22Rv1 (cell line): ENCODE measurements at regions not wholly inside any gene's neighbourhood (a gene's known extent, or its start where the extent isn't known, plus 50 kb on each side); places are given as distances from the start of the nearest gene placed in this dataset.

Source experiments
- H3K27ac ChIP-seq: fragments of 450-650 bp; 2 replicates; pipeline ENCODE4 v1.5.1; 2017
- ZFX ChIP-seq: fragments of 450-650 bp; IDR thresholded peaks from 2 replicates; pipeline ENCODE4 v1.6.1; 2017; ENCODE audit warnings: antibody characterized with exemption, borderline replicate concordance
- TF ChIP-seq, protein P1 (sequence below): fragments of 450-650 bp; IDR thresholded peaks from 2 replicates; pipeline ENCODE4 v1.5.1; 2017; ENCODE audit warnings: mild to moderate bottlenecking

DNA sequence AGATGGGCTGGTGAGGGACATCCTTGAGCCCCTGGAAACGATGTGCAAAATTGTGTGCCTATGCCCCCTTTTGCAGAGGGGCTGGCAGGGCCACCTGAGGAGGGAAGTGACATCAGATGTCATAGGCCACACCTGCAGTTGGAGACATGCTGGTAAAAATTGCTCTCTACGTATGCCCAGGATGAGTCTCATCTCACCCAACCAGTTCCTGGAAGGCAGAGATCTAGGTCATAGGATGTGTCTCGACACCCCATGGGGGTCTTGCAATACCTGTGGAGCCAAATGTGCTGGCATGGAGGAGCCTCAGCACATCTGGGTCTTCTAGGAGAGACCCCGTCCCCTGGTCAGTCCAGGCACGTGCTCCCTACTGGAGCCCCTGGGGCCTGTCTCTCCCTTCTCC, 96.5 kb upstream of the TLE3 start:
- H3K27ac ChIP-seq, result no peak overlapping the region
- no peak for TF ChIP-seq ZFX
- TF ChIP-seq, protein P1, sequence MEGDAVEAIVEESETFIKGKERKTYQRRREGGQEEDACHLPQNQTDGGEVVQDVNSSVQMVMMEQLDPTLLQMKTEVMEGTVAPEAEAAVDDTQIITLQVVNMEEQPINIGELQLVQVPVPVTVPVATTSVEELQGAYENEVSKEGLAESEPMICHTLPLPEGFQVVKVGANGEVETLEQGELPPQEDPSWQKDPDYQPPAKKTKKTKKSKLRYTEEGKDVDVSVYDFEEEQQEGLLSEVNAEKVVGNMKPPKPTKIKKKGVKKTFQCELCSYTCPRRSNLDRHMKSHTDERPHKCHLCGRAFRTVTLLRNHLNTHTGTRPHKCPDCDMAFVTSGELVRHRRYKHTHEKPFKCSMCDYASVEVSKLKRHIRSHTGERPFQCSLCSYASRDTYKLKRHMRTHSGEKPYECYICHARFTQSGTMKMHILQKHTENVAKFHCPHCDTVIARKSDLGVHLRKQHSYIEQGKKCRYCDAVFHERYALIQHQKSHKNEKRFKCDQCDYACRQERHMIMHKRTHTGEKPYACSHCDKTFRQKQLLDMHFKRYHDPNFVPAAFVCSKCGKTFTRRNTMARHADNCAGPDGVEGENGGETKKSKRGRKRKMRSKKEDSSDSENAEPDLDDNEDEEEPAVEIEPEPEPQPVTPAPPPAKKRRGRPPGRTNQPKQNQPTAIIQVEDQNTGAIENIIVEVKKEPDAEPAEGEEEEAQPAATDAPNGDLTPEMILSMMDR, result no peak

DNA sequence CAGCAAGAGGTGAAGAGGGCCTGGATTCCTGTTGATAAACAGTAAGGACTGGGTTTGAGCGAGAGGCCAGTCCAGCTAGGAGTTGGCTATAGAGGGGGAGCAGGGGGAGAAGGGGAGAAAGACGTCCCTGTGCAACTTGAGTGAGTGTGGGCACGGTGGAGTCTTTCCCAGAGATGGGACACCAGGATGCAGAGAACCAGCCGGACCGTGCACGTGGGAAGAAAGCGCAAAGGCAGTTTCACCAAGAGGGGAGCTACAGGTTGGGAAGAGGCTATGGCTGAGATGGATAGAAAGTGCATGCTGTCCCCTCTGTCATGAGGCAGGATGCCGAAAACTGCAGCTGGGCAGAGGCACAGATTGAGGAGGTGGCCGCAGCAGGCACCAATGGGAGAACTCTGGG, 96.0 kb upstream of the TLE3 start:
- TF ChIP-seq ZFX, result no peak
- TF ChIP-seq, protein P1, result no peak
- no peak overlapping the region for H3K27ac ChIP-seq

DNA sequence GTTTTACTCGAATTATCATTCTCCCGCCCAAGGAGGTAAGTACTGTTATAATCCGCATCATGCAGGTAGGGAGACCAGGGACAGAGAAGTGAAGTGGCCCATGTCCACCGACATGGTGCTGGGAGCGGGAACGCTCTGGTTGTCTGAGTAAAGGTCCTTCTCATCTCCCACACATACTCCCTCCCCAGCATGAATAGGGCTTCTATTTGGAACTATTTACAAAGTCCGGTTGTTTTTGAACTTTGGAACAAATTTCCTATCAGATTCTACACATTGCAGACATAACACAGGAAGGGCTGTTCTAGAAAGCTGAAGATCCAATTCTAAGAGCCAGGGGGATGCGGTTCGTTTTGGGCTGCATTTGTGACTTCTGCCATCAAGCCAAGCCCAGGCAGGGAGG, 94.8 kb upstream of the TLE3 start:
- TF ChIP-seq, protein P1, result no peak
- no peak for TF ChIP-seq ZFX
- H3K27ac ChIP-seq, result no peak overlapping the region

DNA sequence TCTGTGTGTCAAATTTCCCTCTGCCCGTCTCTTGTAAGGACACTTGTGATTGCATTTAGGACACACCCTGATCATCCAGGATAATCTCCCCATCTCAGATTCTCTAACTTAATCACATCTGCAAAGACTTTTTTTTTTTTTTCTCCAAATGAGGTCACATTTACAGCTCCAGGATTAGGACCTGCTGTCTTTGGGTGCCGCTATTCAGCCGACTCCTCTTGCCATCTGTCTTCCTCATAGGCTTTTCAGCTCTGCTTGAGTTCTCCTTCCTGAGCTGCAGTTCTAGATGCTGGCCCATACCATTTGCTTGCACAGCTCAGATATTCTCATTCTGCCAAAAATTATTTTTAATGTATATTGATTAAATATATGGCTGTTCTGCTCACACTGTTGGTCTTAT, 94.3 kb upstream of the TLE3 start:
- TF ChIP-seq ZFX, result no peak
- no peak overlapping the region for H3K27ac ChIP-seq

DNA sequence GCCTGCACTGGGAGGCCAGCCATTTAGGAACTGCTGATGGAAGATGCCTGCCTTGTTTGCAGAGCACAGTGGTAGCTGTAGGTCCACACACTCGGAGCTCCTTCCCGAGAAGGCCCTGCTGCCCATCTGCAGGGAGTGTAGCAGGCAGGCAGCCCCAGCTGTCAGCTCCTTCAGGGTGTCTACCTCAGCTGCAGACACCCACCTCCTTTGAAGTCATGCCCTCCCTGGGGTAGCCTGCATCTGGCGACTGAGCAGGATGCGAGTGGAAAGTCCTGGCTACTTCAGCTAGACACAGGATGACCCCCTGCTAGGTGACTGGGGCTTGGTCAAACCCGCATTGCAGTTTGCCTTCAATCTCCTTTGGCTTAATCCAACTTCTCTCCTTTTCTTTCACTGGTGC, 93.2 kb upstream of the TLE3 start:
- H3K27ac ChIP-seq, result no peak overlapping the region
- no peak for TF ChIP-seq ZFX
- TF ChIP-seq, protein P1, result no peak

DNA sequence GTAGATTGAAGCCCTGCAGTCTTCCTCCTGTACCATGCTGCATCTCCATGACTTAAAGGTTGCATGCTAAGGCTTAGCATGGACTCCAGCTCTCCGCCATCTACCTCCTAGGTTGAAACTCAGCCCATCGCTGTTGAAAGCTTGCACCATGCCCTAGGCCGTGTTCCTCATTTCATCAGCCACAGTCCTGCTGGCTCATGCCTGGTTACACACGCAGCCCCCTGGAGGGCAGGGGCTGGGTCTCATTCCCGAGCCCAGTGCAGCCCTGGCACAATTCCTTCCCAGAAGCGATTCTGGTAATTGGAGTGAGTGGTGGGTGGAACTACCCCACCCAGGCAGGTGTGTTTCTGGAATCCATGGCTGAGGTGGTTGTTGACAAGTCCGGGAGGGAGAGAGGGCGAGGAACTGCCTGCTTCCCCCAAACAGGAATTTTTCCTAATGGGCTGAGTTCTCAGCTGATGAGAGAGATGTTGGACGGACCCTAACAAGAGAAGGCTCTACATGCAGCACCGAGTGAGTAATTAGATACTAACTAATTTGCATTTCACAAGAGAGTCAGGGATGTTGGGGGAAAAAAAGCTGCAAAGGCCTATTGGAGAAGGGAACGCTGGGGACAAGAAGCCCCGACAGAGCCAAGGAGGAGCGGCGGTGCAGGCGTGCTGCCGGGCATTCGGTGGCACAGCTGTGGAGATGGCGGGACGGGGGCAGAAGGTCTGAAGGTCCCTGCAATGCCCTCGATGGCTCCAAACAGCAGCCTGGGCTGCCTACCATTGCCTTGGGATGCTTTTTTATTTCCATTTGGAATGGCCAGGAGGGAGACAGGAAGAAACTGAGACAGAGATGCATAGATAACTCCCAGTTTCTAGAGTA, 92.3 kb upstream of the TLE3 start:
- H3K27ac ChIP-seq, result no peak overlapping the region
- TF ChIP-seq ZFX, result no peak
- TF ChIP-seq, protein P1, result no peak

DNA sequence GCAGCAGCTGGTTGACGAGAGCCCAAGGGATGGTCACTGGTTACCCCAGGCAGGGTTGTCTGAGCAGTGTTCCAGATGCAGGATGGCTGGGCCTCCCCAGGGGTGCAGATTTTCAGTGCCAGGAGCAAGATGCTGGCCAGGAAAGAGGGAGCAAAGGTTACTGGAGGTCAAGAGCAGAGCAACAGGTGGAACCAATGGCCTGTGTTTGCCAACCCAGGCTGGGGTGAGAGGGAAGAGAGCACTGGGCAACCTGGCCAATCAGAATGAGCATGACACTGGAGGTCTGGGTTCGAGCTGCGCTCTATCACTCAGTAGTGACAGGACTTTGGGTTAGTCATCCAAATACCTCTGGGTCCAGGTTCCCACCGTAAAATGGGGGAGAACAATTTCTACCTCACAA, 90.6 kb upstream of the TLE3 start:
- H3K27ac ChIP-seq, result no peak overlapping the region
- TF ChIP-seq, protein P1, result no peak
- TF ChIP-seq ZFX, result no peak
